ENCODE measurements at regions not wholly inside any gene's neighbourhood (a gene's known extent, or its start where the extent isn't known, plus 50 kb on each side); places are given as distances from the start of the nearest gene placed in this dataset.

DNA sequence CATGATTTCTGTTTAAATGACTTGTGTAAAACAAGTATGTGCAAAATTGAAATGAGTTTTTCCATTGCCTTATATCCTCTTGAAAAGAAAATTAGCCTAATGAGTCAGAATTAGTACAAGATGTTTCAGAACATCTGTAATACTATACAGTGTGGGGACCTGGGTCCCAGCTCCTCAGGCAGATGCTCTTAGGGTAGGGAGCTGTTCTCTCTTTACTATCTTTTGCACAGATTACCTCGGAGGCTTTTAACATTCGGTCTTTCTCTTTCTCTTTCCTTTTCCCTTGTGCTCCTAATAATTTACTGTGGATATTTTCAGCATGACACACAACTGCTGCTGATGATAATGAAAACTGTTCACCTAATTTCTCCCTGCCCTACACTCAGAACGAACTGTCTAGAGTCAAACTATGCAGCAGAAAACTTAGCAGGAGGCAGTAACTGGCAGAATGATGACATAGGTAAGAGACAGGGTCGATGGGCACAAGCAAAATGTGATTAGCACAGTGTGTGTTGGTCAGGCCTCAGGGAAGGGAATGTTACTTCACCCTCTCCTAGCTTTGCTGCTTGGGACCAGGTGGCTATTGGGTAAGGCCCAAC is 455.3 kb downstream of the PDHA2 start:
- Histone ChIP-seq H3K4me1 (no peaks in the 10 kb centered on the region), H3K27me3 (no peaks in the 10 kb centered on the region), H3K4me3 (no peak overlapping the region), H3K36me3 (no peaks in the 10 kb centered on the region), H3K9me3 (no peaks in the 10 kb centered on the region), H3K27ac (no peak overlapping the region)
- DNase-seq = no peak
- no peak for TF ChIP-seq POLR2A (IDR thresholded peaks at IDR 0.05)
- no peak for TF ChIP-seq EP300 (IDR thresholded peaks at IDR 0.05; ENCODE audit: low read depth)
- TF ChIP-seq, protein P1, sequence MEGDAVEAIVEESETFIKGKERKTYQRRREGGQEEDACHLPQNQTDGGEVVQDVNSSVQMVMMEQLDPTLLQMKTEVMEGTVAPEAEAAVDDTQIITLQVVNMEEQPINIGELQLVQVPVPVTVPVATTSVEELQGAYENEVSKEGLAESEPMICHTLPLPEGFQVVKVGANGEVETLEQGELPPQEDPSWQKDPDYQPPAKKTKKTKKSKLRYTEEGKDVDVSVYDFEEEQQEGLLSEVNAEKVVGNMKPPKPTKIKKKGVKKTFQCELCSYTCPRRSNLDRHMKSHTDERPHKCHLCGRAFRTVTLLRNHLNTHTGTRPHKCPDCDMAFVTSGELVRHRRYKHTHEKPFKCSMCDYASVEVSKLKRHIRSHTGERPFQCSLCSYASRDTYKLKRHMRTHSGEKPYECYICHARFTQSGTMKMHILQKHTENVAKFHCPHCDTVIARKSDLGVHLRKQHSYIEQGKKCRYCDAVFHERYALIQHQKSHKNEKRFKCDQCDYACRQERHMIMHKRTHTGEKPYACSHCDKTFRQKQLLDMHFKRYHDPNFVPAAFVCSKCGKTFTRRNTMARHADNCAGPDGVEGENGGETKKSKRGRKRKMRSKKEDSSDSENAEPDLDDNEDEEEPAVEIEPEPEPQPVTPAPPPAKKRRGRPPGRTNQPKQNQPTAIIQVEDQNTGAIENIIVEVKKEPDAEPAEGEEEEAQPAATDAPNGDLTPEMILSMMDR (IDR thresholded peaks at IDR 0.05) = no peak
- TF ChIP-seq POLR2AphosphoS5 (IDR thresholded peaks at IDR 0.05) = no peak
- 64 to 69% methylated on average over 4 of the region's 4 CpGs for WGBS, 2 donors (ENCODE audit: low coverage in 1 of 2)
- in situ Hi-C loops (cut with MboI; ENCODE audit: low pct_ligation_motif_present in 1 of 4, low pct_unique_long_range_greater_than_20kb in 1 of 4, low sequenced_read_pairs in 3 of 4) (no loop called here), intact Hi-C loops (cut with DNase I; ENCODE audit: low total_unique reads) (no loop called here)

DNA sequence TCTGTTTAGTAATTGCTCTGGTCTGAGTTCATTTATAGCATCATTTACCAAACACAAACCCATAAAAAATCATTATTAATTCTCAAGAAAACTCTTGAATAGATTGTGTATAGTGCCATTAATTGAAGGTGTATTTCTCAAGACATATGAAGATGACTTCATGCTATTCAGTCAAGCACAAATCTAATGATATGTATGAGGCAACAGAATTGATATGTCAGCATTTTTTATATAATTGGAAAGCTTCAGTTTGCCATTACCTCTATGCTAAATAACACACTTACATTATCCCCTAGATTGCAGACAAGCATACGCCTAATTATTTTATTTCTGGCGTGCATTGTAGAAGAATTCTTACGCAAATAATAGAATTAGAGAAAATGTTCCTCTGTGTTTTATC is 461.8 kb downstream of the PDHA2 start:
- Histone ChIP-seq H3K36me3 (no peaks in the 10 kb centered on the region), H3K4me3 (no peak overlapping the region), H3K4me1 (no peaks in the 10 kb centered on the region), H3K27ac (no peak overlapping the region), H3K9me3 (no peaks in the 10 kb centered on the region), H3K27me3 (no peaks in the 10 kb centered on the region)
- TF ChIP-seq POLR2AphosphoS5 (IDR thresholded peaks at IDR 0.05) (no peak), POLR2A (IDR thresholded peaks at IDR 0.05) (no peak), EP300 (IDR thresholded peaks at IDR 0.05; ENCODE audit: low read depth) (no peak)
- TF ChIP-seq, protein P1 (IDR thresholded peaks at IDR 0.05) = no peak
- intact Hi-C loops (cut with DNase I; ENCODE audit: low total_unique reads) (no loop called here), in situ Hi-C loops (cut with MboI; ENCODE audit: low pct_ligation_motif_present in 1 of 4, low pct_unique_long_range_greater_than_20kb in 1 of 4, low sequenced_read_pairs in 3 of 4) (no loop called here)
- no peak for DNase-seq
- 92 to 95% methylated on average over 3 of the region's 3 CpGs for WGBS, 2 donors (ENCODE audit: low coverage in 1 of 2)

DNA sequence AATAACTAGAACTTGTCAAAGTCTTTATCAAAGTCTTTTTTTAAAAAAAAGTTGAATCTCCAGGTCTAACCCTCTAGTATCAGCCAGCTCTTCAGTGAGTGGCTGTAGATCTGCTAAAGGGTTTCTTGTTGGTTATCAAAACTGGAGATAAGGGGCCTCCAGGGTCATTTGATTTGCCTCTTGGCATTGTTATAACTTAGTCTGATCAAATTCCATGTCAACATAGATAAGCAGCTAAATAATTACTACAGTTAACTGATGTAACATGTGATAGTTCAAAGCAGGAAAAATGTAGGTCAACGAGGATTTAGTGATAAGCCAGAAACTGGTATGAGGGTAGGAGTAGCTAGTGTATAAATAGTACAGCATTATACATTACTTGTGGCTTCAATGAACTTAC is 465.1 kb downstream of the PDHA2 start:
- H3K4me1 ChIP-seq = no peaks in the 10 kb centered on the region
- TF ChIP-seq, protein P1 (IDR thresholded peaks at IDR 0.05) = no peak
- TF ChIP-seq POLR2AphosphoS5 (IDR thresholded peaks at IDR 0.05) (no peak), EP300 (IDR thresholded peaks at IDR 0.05; ENCODE audit: low read depth) (no peak), POLR2A (IDR thresholded peaks at IDR 0.05) (no peak)
- H3K9me3 ChIP-seq = no peaks in the 10 kb centered on the region
- DNase-seq = no peak
- intact Hi-C loops (cut with DNase I; ENCODE audit: low total_unique reads) = no loop called here
- no peaks in the 10 kb centered on the region for H3K27me3 ChIP-seq
- no peak overlapping the region for H3K4me3 ChIP-seq
- no peaks in the 10 kb centered on the region for H3K36me3 ChIP-seq
- in situ Hi-C loops (cut with MboI; ENCODE audit: low pct_ligation_motif_present in 1 of 4, low pct_unique_long_range_greater_than_20kb in 1 of 4, low sequenced_read_pairs in 3 of 4) = no loop called here
- no peak overlapping the region for H3K27ac ChIP-seq
- 0 to 17% methylated on average over 1 of the region's 1 CpG for WGBS, 2 donors (ENCODE audit: low coverage in 1 of 2)

DNA sequence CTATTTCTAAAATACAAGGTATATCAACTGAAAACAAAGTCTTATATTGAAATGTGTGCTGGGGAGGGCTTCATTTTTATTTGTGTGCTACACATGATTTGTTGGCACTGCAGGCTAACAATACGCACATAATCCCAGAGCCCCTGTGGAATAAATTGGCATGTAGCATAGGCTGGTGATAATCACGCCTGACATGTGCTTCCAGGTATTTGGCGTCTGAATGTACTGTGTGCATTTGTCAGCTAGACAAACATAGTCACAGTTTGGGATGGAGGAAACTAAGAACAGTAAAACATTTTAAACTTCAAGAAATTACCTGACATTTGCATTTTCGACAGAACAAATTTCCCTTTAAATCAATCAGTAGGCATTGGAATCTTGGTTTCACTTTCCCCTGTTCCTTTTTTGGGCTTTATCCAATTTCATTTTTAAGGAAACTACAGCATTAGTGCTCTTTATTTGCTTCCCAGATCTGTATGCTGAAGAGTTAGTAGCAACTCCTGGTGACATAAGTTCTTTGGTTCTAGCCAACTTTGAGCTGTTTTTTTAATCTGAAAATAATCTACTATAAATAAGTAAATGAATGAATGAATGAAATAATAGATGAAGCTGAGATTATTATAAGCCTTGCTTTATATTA is 472.3 kb downstream of the PDHA2 start:
- Histone ChIP-seq H3K36me3 (no peaks in the 10 kb centered on the region), H3K4me1 (no peaks in the 10 kb centered on the region), H3K9me3 (no peaks in the 10 kb centered on the region), H3K27ac (no peak overlapping the region), H3K4me3 (no peak overlapping the region), H3K27me3 (no peaks in the 10 kb centered on the region)
- intact Hi-C loops (cut with DNase I; ENCODE audit: low total_unique reads) = no loop called here
- 40 to 43% methylated on average over 3 to 4 of the region's 4 CpGs for WGBS, 2 donors (ENCODE audit: low coverage in 1 of 2)
- DNase-seq = no peak
- no peak for TF ChIP-seq POLR2A (IDR thresholded peaks at IDR 0.05)
- no peak for TF ChIP-seq EP300 (IDR thresholded peaks at IDR 0.05; ENCODE audit: low read depth)
- TF ChIP-seq POLR2AphosphoS5 (IDR thresholded peaks at IDR 0.05) = no peak
- TF ChIP-seq, protein P1 (IDR thresholded peaks at IDR 0.05) = no peak
- in situ Hi-C loops (cut with MboI; ENCODE audit: low pct_ligation_motif_present in 1 of 4, low pct_unique_long_range_greater_than_20kb in 1 of 4, low sequenced_read_pairs in 3 of 4) = no loop called here

All from transverse colon (tissue), 4 donors.